Body of pancreas (tissue), 4 donors: ENCODE measurements at regions not wholly inside any gene's neighbourhood (a gene's known extent, or its start where the extent isn't known, plus 50 kb on each side); places are given as distances from the start of the nearest gene placed in this dataset.

Source experiments
- POLR2A ChIP-seq, 3 donors: fragments of 450-650 bp; IDR thresholded peaks; one replicate each; pipeline ENCODE4 v1.6.1; 2016; ENCODE audit warnings: antibody characterized with exemption in 3 of 3, mild to moderate bottlenecking in 2 of 3
- TF ChIP-seq, protein P1 (sequence below), 7 experiments: fragments of 450-650 bp in 4 of 7; fragments of 200-600 bp in 3 of 7; sonication (generic) in 3 of 7; IDR thresholded peaks; one replicate each; pipeline ENCODE4 v1.5.1; 2016 to 2019; ENCODE audit warnings: antibody characterized with exemption in 7 of 7

GRCh38 chr9:107761307-107761706 is 271.7 kb upstream of the KLF4 start:
- no peak for TF ChIP-seq POLR2A (IDR thresholded peaks at IDR 0.05)
- TF ChIP-seq, protein P1, sequence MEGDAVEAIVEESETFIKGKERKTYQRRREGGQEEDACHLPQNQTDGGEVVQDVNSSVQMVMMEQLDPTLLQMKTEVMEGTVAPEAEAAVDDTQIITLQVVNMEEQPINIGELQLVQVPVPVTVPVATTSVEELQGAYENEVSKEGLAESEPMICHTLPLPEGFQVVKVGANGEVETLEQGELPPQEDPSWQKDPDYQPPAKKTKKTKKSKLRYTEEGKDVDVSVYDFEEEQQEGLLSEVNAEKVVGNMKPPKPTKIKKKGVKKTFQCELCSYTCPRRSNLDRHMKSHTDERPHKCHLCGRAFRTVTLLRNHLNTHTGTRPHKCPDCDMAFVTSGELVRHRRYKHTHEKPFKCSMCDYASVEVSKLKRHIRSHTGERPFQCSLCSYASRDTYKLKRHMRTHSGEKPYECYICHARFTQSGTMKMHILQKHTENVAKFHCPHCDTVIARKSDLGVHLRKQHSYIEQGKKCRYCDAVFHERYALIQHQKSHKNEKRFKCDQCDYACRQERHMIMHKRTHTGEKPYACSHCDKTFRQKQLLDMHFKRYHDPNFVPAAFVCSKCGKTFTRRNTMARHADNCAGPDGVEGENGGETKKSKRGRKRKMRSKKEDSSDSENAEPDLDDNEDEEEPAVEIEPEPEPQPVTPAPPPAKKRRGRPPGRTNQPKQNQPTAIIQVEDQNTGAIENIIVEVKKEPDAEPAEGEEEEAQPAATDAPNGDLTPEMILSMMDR (IDR thresholded peaks at IDR 0.05), result no peak
